NB4 (cell line): ENCODE measurements at regions not wholly inside any gene's neighbourhood (a gene's known extent, or its start where the extent isn't known, plus 50 kb on each side); places are given as distances from the start of the nearest gene placed in this dataset.

Experiments
- MYC ChIP-seq: IDR thresholded peaks from 2 replicates; pipeline ENCODE4 v1.6.1; 2011; ENCODE audit warnings: low read depth, low read length
- POLR2A ChIP-seq: IDR thresholded peaks from 2 replicates; pipeline ENCODE4 v1.6.1; 2011; ENCODE audit warnings: mild to moderate bottlenecking; ENCODE audit not compliant: insufficient read length; ENCODE audit errors: extremely low read depth
- TF ChIP-seq, protein P1 (sequence below): IDR thresholded peaks from one replicate; pipeline ENCODE4 v1.5.1; 2012; ENCODE audit warnings: low read depth, low read length
- TF ChIP-seq, protein P2 (sequence below): IDR thresholded peaks from 2 replicates; pipeline ENCODE4 v1.6.1; 2011; ENCODE audit warnings: low read depth, low read length

DNA sequence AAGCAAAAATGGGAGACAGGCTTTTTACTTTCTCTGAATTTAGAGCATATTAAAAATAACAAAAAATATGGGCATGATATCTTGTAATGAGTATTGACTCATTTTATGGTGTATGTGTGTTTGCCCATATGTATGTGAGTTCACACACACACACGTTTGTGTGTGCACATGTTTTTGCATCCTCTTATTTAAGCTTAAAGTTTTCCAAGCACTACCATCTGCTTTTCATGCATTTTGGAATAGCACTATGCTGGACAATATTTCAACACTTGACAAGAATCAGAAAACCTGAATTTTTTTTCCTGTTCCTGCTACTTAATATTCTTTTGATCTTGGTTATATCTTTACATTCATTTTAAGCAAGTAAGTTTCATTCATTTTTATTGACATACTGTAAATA lies 872.7 kb downstream of the OTOL1 start:
- TF ChIP-seq, protein P1, sequence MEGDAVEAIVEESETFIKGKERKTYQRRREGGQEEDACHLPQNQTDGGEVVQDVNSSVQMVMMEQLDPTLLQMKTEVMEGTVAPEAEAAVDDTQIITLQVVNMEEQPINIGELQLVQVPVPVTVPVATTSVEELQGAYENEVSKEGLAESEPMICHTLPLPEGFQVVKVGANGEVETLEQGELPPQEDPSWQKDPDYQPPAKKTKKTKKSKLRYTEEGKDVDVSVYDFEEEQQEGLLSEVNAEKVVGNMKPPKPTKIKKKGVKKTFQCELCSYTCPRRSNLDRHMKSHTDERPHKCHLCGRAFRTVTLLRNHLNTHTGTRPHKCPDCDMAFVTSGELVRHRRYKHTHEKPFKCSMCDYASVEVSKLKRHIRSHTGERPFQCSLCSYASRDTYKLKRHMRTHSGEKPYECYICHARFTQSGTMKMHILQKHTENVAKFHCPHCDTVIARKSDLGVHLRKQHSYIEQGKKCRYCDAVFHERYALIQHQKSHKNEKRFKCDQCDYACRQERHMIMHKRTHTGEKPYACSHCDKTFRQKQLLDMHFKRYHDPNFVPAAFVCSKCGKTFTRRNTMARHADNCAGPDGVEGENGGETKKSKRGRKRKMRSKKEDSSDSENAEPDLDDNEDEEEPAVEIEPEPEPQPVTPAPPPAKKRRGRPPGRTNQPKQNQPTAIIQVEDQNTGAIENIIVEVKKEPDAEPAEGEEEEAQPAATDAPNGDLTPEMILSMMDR, result no peak
- no peak for TF ChIP-seq POLR2A
- TF ChIP-seq, protein P2, sequence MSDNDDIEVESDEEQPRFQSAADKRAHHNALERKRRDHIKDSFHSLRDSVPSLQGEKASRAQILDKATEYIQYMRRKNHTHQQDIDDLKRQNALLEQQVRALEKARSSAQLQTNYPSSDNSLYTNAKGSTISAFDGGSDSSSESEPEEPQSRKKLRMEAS, result no peak
- no peak for TF ChIP-seq MYC
